IPS DF 4.7 (cell line): ENCODE measurements at regions not wholly inside any gene's neighbourhood (a gene's known extent, or its start where the extent isn't known, plus 50 kb on each side); places are given as distances from the start of the nearest gene placed in this dataset.
A peak's percentile ranks its signal among the peaks of the same experiment; 100 is the strongest.

Experiments used
- DNase-seq: peaks from one replicate; pipeline ENCODE4 v3.0.0-alpha.2; 2013; ENCODE audit warnings: low spot score; ENCODE audit errors: extremely low read depth

- no peak for DNase-seq
Measured at GRCh38 chr5:123907349-123907748, 395.4 kb downstream of the CSNK1G3 start.

DNA sequence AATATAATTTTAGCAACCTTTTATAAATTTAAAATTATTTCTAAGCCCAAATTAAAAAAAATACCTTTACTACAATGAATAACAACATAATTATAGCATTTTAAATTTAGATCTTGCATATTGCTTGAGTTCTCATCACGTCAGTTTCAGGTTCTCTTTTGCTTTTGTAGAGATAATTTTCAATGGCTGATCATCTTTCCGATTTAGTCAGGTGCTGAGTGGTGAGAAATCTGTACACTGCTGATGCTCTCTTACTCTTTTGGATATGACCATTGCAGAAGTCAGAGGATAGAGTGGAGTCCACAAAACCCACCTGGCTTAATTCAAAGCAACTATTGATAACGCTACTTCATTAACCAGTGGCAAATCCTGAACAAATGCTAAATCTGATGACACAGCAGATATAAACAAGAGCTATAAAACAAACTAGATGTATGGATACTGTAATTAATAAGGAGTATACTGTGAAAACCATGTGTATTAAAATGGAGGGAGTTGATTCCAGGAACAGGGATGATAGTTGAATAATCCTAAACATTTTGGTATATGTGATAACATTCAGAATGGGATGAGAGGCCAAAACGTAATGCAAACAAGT lies 394.8 kb downstream of the CSNK1G3 start:
- no peak for DNase-seq

DNA sequence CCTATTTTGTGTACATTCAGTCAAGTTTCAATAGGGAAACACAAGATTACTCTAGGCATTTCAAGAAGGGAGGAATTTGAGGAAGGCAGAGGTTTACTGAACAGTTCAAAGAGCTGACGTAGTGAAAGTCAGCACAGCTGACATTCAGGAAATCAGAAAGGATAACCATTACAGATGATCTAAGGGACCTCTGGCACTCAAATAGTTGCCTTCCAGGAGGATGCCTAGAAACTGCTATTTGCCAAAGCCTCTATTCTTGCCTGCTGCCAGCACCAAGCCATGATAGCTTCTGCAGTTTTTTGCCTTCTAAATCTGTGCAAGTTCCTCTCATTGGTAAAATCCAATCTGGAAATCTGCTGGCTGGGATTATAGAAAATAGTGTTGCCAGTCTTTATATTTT lies 373.1 kb downstream of the CSNK1G3 start:
- no peak for DNase-seq

DNA sequence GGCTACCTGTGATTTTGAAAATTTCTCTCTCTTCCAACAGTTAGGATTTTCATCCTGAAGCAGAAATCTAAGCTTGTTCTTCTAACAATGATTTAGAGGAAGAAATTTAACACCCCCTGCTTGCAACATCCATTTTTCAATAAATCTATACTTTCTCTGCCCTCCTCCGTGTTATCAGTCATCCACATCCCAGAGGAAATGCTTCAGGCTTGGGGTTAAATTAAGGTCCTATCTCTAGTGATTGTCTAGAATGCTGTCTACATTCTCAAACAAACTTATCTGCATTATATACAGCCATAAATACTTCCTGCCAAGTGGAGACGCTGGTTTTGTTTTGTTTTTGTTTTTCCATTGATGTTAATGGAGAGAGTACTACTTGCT lies 371.0 kb downstream of the CSNK1G3 start:
- DNase-seq = no peak

DNA sequence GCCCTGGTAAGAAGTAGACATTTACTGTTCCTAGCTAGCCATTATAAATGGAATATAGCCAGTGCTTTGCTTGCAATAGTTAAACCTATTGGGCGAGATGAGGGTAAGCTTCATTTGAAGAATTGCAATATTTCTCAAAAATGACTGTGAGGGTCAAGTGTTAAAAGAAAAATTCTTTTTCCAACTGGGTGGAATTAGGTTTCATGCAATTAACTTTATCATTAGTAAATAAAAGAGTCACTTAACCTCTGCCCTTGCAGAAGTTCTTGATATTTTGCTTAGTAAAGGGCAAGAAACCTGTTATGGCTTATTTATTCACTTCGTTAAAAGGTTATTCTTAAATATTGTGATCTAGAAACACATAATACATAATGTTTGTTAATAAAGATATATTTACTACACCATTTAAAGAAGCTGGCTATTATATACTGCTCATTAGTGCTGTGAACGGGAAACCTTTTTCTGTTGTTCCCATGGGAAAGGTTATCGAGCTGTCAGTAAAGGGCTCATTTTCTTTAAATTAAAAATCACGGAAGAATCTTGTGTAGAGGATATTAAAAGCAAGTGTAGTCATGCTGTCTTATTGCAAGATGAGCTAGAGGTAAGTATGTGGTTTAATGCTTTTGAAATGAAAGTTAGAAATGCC lies 370.5 kb downstream of the CSNK1G3 start:
- no peak for DNase-seq

DNA sequence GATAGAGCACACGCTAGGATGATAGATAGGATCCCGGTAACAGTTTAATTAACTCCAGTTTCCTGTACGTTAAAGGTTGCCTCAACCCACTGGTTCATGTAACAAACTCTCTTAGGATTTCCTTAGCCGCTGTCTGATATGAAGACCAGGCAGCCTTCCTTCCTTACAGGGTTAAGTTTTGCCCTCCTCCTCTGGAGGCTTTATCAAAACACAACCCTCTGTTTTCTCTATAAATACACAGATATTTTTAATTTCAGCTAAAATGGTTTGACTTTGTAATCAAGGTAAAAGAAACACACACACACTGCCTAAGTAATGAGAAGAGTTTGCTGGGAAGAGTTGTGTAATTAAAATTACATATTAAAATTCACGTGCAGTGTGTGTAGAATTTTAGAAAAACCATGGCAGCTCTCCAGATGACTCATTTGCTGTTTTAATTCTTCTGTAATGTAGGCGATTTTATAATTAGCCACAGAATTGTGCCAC lies 369.8 kb downstream of the CSNK1G3 start:
- no peak for DNase-seq

DNA sequence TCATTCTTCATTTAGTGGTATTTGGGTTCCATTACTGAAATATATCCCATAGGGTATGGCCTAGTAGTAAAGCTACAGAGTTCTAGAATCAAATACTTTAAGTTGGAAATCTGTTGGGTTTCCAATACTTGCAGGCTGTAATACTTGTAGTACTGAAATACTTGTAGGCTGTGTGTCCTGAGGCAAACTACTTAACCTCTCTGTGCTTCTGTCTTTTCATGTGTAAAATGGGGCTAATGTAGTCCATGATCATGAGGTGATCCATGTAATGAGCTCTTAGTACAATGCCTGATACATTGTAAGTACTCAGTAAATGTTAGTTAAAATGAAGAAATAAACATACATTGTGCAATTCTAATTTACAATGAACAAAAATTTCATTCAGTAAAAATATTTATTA lies 368.9 kb downstream of the CSNK1G3 start:
- DNase-seq = no peak

GRCh38 chr5:123879071-123879470 lies 367.1 kb downstream of the CSNK1G3 start:
- DNase-seq = no peak

GRCh38 chr5:123876276-123876790 lies 364.4 kb downstream of the CSNK1G3 start:
- peak; percentile 33 for DNase-seq

DNA sequence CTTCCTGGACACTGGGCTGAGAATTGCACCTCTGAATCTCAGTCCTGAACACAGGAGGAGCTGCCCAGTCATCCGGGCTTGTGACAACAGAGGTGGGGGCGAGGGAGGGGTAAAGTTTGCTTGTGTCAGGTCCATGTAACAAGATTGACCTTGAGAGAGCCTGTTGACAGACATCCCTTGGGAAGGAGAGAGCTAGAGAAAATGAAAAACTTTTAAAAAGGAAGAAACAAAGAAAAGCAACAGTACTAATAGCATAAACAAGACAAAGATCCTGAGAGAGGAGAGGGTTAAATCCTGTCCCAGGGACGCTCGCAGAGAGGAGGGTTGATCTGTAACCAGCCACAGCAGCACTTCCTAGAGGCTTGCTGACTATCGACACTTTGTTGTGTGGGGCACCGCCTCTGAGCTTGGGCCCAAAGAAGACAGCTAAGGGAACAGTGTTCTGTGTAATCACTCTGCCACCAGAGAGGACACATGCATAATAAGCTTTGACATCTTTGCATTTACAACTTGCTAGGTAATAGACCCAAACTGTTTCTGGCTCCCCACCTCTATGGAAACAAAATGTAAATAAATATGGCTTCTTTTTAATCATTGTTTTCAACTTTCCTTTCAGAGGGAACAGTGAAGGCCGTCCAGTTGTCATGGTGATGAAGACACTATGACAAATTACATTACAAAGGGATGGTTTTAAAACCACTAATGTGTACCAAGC lies 363.7 kb downstream of the CSNK1G3 start:
- DNase-seq = peak; percentile 83

- DNase-seq = peak; percentile 33
Measured at GRCh38 chr5:123874600-123875201, 362.7 kb downstream of the CSNK1G3 start.

DNA sequence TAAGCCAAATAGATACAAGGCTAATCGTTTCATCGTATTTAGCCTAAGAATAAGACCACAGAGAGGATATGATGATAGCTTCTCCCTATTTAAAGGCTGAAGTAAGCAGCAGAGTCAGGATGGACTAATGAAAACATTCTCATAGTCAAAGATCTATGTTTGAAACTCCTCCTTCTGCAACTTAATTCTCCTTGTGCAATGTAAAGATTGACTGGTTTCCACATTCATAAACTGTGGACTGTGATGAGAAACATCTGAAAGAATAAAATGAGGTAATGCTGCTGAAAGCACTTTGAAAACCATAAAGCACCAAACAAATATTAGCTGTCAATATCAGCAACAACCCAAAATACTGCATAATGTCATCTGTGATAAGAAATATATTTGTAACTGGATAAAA lies 361.9 kb downstream of the CSNK1G3 start:
- DNase-seq = no peak

- no peak for DNase-seq
Measured at GRCh38 chr5:123871373-123871772, 359.4 kb downstream of the CSNK1G3 start.

DNA sequence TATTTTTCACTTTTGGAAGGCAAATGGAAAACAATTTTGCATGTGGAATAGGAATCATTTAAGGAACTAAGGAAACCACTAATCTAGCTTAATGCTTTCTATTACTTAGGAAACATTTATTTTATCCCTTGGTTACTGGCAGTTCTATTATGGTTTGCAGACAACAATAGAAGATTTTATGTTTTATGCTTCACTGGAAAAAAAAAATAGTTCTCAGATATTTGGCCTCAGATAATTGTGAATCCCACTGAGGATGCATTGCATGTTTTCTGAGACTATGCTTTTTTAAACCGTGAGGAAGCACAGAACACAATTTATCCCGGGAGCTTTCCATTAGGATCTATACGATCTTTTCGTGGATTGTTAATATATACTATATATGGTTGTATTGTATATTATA lies 356.9 kb downstream of the CSNK1G3 start:
- DNase-seq = no peak

DNA sequence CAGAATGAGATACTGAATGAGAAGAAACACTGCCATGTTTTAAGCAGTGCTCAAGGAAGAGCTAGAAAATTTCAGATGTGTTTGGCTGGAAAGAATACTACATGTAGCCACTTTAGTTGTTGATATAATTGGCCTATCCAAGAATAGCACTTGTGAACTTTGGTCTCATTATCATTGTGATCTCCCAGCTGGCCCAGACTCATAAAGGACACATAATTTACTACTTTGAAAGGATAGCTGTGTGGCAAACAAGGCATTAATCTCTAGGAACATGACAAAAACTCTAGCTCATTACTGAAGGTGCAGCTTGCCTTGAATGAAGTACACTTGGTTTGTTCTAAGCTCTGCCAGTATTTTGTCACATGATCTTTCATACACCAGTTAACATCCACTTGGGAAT lies 356.3 kb downstream of the CSNK1G3 start:
- no peak for DNase-seq

- DNase-seq = no peak
Measured at GRCh38 chr5:123865641-123866040, 353.7 kb downstream of the CSNK1G3 start.

DNA sequence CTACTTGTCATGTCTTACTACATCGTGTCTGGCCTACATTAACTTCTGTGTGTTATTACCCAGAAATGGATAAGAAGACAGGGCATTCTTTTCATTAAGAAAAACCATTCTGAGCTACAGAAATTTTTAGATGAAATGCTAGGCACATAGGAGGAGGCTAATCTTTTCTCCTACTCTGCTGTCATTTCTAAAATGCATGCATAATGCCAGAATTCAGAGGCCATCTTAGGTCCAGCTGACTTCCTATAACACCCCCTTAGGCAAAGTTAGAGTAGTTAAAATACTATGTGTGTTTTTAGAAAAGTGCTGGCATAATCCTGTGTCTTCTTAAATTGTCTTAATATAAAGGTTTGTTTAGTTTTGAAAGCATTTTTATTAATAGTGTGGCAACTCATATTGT lies 352.6 kb downstream of the CSNK1G3 start:
- DNase-seq = no peak

- no peak for DNase-seq
Measured at GRCh38 chr5:123858938-123859337, 347.0 kb downstream of the CSNK1G3 start.

DNA sequence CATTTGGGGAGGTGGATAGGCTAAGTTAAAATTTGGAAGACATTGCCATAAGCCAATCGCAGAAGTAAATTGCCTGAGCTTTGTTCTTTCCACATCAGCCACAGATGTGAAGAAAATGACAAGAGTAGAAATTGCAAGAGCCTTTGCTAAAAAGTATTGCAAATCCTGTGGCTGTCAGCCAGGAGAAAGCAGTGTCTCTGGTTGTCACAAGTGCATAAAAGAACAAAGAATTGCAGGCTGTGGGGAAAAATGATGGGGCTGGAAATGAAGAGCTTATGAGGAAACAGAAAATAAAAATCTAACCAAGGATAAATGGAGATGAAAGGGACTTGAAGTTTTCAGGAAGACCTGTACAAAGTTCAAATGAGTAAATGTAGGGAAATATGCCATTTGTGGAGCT lies 344.8 kb downstream of the CSNK1G3 start:
- no peak for DNase-seq

GRCh38 chr5:123855609-123856008 lies 343.6 kb downstream of the CSNK1G3 start:
- no peak for DNase-seq

- no peak for DNase-seq
Measured at GRCh38 chr5:123845356-123846100, 333.6 kb downstream of the CSNK1G3 start.
